GM04504 (cell line): ENCODE measurements at regions not wholly inside any gene's neighbourhood (a gene's known extent, or its start where the extent isn't known, plus 50 kb on each side); places are given as distances from the start of the nearest gene placed in this dataset.

ENCODE experiments used
- DNase-seq: peaks from one replicate; pipeline ENCODE4 v3.0.0-alpha.2; 2012; ENCODE audit warnings: low read depth

DNA sequence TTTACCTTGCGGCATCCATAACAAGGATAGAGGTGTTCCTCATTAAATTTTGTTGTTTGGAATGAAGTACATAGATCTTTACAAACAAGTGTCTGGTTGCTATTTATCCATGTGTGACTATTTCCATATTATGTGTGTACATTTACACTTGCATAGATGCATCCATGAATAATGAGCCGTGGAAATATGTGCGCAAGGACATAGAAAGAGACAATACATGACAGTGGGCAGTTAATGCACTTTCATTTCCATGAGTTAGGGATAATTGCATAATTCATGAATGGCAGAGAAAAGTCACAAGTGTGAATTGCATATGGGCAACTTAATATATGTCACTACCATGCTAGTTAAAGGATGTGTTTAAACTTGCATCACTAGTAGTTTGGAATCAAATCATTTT lies 338.2 kb upstream of the PITX2 start:
- DNase-seq = no peak

DNA sequence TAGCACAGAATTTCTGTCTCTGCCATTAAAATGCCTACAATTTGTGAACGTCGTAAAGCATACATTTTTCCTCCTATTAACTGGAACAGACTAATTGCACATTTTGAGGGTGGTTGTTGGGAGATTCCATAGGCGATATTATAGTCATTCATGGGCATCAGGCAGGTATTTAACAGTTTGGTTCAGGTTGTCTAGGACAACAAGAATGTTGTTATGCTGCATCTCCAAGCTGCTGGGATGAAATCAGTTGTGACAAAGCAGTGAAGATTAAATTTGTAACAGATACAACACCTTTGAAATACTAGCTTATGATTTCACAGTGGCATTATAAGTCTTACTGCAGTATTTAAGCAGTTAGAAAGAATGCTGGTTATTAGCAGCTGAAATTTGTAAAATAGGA lies 339.7 kb upstream of the PITX2 start:
- no peak for DNase-seq

- DNase-seq = no peak
Measured at GRCh38 chr4:110963662-110964280, 340.9 kb upstream of the PITX2 start.

DNA sequence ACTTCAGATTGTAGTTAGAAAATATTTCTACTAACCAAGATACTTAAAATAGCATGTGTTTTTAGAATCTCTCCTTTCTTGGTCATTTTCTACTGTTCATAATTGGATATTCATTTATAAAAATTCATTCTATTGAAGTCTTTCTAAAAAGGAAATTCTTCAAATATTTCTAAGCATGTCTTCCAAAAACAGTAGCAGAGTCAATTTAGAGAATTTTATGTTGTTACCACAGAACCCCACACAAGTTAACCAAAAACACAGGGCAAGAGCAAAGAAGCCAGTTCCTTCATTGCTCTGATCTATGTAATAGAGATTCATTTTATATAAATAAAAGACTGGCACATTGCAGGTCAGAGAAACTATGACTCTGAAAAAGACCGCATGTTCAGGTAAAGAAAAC lies 345.1 kb upstream of the PITX2 start:
- no peak for DNase-seq

GRCh38 chr4:110970642-110971041 lies 347.8 kb upstream of the PITX2 start:
- DNase-seq = peak; percentile 10

- no peak for DNase-seq
Measured at GRCh38 chr4:110975338-110975737, 352.5 kb upstream of the PITX2 start.

- no peak for DNase-seq
Measured at GRCh38 chr4:110977554-110977953, 354.7 kb upstream of the PITX2 start.

DNA sequence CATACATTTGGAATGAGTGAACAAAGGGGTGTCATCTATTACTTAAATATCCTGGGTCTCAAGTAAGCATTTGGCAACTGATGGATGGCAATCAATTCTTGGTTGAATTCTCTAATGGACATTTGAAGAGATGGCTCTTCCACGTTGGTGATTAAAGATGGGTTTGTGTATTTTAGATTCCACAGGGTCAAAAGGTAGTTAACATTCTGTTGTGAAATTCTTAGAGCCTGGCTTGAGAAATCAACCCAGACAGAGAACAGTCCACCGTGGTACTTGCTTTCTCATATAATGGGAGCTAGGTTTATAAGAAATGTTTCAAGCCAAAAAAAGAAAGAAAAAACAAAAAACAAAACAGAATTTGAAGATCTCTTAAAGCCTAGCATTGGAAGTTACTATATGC lies 355.9 kb upstream of the PITX2 start:
- no peak for DNase-seq

GRCh38 chr4:110982486-110982885 lies 359.6 kb upstream of the PITX2 start:
- DNase-seq = peak; percentile 21

DNA sequence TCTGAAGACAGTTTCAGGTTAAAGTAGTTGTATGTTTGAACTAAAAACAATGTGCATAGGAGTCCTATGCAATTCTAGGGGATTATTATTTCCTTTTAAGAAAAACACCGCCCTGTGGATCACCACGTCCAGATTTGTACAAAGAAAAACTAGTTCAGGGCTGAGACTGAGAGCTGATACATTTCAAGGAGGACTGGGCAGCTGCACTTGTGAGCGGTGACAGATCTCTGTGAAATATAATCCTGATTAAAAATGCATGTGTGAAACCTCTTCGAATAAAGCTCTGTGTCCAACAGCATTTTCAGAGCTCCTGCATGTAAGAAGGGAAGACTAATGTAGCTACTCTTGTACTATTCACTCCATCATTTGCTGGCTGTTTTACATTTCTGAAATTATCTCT lies 365.8 kb upstream of the PITX2 start:
- no peak for DNase-seq

DNA sequence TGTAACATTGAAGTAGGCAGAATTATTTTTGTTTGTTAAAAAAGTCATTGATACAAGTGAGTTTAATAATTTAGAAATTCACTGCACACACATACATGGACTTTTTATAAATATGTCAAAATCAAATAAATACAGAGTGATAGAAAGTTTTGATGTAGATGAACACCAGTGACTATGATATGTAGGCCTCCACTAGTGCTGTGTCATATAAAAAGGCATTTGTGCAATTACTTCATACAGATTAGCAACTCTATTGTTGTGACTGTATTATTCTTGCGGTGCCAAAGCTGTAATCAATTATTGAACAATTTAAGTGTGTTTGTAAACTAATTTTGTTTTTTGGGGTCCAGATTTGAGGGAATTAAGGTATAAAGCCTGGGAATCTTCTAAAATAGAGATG lies 366.2 kb upstream of the PITX2 start:
- no peak for DNase-seq

GRCh38 chr4:110994781-110995180 lies 371.9 kb upstream of the PITX2 start:
- no peak for DNase-seq

- DNase-seq = no peak
Measured at GRCh38 chr4:110998320-110998719, 375.4 kb upstream of the PITX2 start.

DNA sequence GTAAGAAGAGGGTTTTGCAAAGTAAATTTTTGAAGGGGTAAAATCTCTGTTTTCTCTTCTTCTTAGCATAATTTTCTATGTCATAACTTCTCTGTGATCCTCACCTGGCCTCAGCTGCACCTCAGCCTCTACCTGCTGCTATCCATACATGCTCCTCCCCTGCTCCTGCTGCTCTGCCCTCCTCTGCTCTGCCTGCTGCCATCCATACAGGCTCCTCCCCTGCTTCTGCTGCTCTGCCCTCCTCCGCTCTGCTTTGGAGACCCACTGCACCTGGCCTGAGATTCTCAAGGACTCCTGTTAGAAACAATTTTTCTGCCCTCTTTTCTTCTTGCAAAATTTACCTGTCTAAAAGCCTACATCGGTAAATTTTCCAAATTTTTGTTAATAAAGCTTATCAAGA lies 388.6 kb upstream of the PITX2 start:
- DNase-seq = no peak

GRCh38 chr4:111013846-111014245 lies 391.0 kb upstream of the PITX2 start:
- DNase-seq = no peak

- no peak for DNase-seq
Measured at GRCh38 chr4:111014537-111014936, 391.7 kb upstream of the PITX2 start.

GRCh38 chr4:111016416-111016815 lies 393.5 kb upstream of the PITX2 start:
- no peak for DNase-seq

GRCh38 chr4:111018216-111018615 lies 395.3 kb upstream of the PITX2 start:
- DNase-seq = no peak

DNA sequence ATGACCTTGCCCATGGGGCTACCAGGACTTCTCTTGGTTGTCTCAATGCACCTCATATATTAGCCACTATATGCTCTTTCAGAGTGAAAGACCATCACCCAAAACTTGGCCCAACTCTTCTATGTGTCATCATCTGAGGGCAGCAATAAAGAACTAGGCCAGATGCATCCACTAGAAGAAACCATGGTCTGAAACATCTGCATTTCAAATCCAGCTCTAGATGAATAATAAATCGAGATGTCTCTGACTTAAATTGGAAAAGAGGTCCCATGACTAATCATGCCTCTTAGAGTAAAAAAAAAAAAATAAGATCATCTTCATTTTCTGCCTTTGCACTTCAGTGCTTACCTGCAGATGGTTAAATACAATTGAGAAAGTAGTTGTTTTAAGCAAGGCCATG lies 397.6 kb upstream of the PITX2 start:
- DNase-seq = no peak

DNA sequence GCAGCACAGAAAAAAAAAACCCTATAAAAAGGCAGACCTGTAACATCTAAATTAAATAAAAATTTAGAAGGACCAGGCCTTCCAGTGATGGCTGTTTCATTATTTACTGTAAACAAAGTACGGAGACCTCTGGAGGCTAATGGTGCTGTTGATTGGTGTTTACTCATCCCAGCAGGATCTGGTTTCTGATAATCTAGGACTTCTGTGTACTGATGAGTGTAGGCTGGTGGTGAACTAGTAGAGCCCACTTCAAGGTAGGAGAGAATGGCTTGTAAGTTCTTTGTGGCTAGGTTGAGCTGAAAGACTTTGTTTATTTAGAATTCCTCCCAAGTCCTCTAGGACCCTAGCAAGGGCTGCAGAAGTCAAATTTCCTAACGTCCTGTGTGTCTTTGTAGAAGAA lies 398.1 kb upstream of the PITX2 start:
- no peak for DNase-seq

DNA sequence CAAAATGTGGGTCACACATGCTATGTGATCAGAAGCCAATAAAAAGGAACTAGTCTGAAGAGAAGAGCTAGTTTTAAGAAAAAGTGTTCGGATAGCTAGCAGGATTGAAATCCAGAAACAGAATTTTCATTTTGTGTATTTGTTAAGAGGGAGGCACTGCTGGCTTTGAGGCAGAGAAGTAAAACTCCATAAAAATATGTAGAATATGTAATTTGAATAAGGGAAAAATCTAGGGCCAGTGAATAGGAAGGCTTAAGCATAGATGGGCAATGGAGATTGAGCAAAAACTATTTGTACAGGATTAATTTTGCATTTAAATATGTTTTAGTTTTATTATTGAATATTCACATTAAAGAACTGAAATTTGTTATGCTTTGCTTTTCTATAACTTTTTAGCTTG lies 399.9 kb upstream of the PITX2 start:
- no peak for DNase-seq

DNA sequence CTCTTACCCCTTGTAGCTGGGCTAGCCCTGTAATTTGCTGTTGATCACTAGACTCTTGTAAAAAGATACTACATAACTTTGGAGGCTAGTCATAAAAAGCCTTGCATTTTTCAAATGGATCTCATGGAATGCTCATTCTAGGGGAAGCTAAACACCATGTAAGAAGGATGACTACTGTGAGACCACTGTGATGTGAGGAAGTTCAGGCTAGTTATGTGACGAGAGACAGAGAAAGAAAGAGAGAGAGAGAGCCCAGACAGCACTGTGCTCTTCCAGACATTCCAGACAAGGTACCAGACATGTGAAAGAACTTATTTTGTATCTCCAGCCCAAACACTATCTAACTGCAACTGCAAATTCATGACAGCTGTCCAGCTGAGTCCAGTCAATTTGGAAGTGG lies 404.6 kb upstream of the PITX2 start:
- DNase-seq = peak; percentile 70

- DNase-seq = peak; percentile 11
Measured at GRCh38 chr4:111028795-111029194, 405.9 kb upstream of the PITX2 start.

GRCh38 chr4:111031001-111031579 lies 408.2 kb upstream of the PITX2 start:
- peak; percentile 23 for DNase-seq
